Lower leg skin (tissue), 4 donors: ENCODE measurements at regions not wholly inside any gene's neighbourhood (a gene's known extent, or its start where the extent isn't known, plus 50 kb on each side); places are given as distances from the start of the nearest gene placed in this dataset.
"Not testable (repeated sequence)": the region's sequence is repeated elsewhere in the genome, so short reads cannot be mapped to it uniquely, and the experiment has no call there.

ENCODE experiments used
- DNase-seq, 2 donors: peaks; one replicate each; pipeline ENCODE4 v3.0.0-alpha.2; 2019; ENCODE audit warnings: low spot score in 2 of 2
- H3K4me3 ChIP-seq: fragments of 200-600 bp; sonication (generic); 2 replicates; pipeline ENCODE4 v1.5.1; 2017; ENCODE audit warnings: mild to moderate bottlenecking, low read depth; ENCODE audit not compliant: poor library complexity, severe bottlenecking
- POLR2A ChIP-seq, 2 donors: fragments of 450-650 bp; IDR thresholded peaks; one replicate each; pipeline ENCODE4 v1.6.1; 2016 to 2017; ENCODE audit warnings: antibody characterized with exemption in 2 of 2, mild to moderate bottlenecking in 1 of 2, moderate library complexity in 1 of 2
- WGBS, 2 donors: methylation state at CpG; one replicate each; pipeline ENCODE4 v1.1.5; 2018; 5-methylcytosine and 5-hydroxymethylcytosine counted together
- intact Hi-C: fragments of 100-400 bp; cut with DNase I; formaldehyde crosslinking; loops from one replicate; pipeline ENCODE4 v1.15.0; 2023; ENCODE audit warnings: low total_unique reads
- TF ChIP-seq, protein P1 (sequence below), 3 donors: fragments of 450-650 bp; IDR thresholded peaks; one replicate each; pipeline ENCODE4 v1.5.1; 2016; ENCODE audit warnings: antibody characterized with exemption in 3 of 3, mild to moderate bottlenecking in 3 of 3, moderate library complexity in 2 of 3

DNA sequence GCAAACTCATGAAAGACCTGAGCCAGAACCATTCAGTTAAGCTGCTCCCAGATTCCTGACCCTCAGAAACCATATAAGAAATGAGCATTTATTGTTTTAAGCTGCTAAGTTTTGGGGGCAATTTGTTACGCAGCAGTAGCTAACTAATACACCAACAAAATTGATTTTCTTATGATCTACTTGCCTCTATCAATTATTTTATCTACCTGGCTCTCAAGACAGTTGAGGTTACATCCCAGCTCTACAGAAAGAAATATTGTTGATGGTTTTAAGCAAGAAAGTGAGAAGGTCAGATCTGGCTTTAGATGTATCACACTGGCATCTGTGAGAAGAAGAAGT lies 103.1 kb upstream of the MDM1 start:
- TF ChIP-seq, protein P1, sequence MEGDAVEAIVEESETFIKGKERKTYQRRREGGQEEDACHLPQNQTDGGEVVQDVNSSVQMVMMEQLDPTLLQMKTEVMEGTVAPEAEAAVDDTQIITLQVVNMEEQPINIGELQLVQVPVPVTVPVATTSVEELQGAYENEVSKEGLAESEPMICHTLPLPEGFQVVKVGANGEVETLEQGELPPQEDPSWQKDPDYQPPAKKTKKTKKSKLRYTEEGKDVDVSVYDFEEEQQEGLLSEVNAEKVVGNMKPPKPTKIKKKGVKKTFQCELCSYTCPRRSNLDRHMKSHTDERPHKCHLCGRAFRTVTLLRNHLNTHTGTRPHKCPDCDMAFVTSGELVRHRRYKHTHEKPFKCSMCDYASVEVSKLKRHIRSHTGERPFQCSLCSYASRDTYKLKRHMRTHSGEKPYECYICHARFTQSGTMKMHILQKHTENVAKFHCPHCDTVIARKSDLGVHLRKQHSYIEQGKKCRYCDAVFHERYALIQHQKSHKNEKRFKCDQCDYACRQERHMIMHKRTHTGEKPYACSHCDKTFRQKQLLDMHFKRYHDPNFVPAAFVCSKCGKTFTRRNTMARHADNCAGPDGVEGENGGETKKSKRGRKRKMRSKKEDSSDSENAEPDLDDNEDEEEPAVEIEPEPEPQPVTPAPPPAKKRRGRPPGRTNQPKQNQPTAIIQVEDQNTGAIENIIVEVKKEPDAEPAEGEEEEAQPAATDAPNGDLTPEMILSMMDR (IDR thresholded peaks at IDR 0.05): no peak
- TF ChIP-seq POLR2A (IDR thresholded peaks at IDR 0.05): no peak
- WGBS, 2 donors: 100% methylated on average over 1 of the region's 1 CpG
- intact Hi-C loops: no loop called here
- H3K4me3 ChIP-seq: no peak overlapping the region
- no peak for DNase-seq

DNA sequence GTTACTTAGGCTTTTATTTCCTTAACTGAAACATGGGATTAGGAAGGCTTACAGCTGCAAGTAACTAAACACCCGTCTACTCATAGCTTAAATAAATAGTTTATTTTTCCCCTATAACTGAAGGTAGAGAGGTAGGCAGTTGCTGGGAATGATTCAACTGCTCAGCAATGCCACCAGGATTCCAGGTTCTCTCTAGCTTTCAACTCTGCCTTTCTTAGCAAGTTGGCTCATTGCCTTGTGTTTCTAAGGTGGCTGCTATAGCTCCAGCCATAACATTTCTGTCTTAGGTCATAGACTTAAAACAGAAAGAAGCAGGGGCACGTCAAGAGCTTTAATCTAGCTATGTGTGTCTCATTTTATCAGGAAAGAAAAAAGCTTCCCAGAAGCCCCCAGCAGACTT lies 103.7 kb upstream of the MDM1 start:
- DNase-seq: no peak
- 72 to 80% methylated on average over 2 of the region's 2 CpGs for WGBS, 2 donors
- intact Hi-C loops: no loop called here
- H3K4me3 ChIP-seq: no peak overlapping the region
- TF ChIP-seq POLR2A (IDR thresholded peaks at IDR 0.05): no peak
- TF ChIP-seq, protein P1 (IDR thresholded peaks at IDR 0.05): no peak

DNA sequence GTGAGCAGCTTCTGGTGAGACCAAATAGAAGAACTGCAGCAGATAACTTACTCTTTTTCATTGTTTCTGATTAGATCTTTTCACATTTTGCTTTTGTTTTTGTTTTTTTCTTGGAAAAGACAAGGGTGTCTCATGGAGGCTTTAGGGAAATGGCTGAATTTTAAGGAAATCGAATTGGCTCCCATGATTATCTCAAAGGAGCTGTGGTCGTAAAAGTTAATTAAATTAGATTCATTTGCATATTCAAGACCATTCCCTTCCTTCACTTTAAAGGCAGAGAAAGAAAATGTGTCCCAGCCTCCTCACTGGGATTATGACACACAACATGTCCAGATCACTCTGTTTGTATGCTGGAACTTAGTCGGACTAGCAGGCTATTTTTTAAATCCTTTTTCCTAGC lies 106.4 kb upstream of the MDM1 start:
- TF ChIP-seq POLR2A (IDR thresholded peaks at IDR 0.05): no peak
- TF ChIP-seq, protein P1 (IDR thresholded peaks at IDR 0.05): no peak
- H3K4me3 ChIP-seq: no peak overlapping the region
- DNase-seq: no peak
- intact Hi-C loops: no loop called here
- WGBS, 2 donors: 79 to 87% methylated on average over 3 of the region's 3 CpGs

DNA sequence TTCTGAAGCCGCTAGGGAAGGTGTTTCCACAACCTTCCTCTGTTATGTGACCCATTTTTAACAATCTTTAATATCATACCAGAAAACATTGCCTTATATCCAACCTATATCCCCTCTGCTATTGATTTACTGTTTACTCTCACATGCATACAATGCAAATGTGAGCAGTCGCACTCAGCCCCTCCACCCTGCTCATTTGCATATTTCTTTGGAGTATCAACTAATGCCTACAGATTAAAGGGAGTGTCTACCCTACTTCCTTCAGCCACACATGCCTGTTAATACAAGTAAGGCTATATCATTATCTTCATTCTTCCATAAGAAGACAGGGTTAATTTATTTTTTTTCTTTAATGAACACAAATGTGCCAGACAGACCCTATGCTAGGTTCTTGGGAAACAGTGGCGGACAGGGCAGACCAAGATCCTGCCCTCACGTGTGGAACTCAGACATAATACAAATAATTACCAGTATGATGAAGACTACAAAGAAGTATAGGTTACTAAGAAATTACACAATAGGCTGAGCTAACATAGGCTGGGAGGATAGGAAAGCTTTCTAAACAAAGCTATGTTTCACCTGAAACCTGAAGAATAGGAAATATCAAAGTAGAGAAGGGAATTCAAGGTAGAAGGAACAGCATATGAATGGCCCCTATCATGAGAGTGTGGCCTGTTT lies 107.3 kb upstream of the MDM1 start:
- no peak overlapping the region for H3K4me3 ChIP-seq
- no peak for DNase-seq
- TF ChIP-seq POLR2A (IDR thresholded peaks at IDR 0.05): no peak
- TF ChIP-seq, protein P1 (IDR thresholded peaks at IDR 0.05): no peak
- intact Hi-C loops: no loop called here
- 82 to 88% methylated on average over 4 of the region's 4 CpGs for WGBS, 2 donors

DNA sequence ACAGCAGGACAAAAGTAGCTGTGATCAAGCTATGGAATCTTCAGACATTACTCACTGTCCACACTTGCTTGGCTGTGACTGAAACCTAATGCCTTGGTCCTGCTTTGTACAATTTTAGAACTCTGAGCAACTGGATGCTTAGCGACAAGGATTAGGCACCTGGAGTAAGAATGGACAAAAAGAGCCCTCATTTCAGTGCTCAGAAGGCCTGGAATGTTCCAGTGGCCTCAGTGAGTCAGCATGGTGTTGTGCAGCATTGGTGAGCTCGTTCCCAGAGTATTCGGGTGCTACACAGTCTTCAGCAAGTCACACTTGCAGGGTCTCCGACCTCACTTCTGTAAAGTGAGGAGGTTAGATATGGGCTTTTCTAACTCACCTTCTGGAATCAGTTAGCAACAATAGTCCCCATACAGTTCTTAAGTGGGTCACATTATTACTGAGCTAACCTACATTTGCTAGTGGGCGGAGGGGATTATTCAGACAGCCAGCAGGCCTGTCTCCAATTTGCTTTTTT lies 108.0 kb upstream of the MDM1 start:
- DNase-seq: no peak
- 67 to 80% methylated on average over 5 of the region's 5 CpGs for WGBS, 2 donors
- intact Hi-C loops: no loop called here
- H3K4me3 ChIP-seq: no peak overlapping the region
- TF ChIP-seq POLR2A (IDR thresholded peaks at IDR 0.05): no peak
- TF ChIP-seq, protein P1 (IDR thresholded peaks at IDR 0.05): no peak

DNA sequence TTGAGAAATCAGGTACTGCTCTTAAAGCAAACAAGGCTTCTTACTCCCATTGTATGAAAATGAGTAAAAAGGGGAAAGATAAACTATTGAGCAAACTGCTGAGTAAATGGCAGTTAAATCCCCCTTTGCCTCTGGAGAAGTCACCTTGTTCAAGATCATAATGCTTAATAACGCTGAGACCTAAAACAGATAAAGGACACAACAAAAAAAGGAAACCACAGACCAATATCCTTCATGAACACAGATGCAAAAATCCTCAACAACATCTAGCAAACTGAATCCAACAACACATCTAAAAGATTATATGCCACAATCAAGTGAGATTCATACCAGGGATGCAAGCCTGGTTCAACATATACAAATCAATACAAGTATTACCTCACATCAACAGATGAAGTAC lies 109.0 kb upstream of the MDM1 start:
- no peak overlapping the region for H3K4me3 ChIP-seq
- WGBS, 2 donors: 94 to 97% methylated on average over 1 of the region's 1 CpG
- intact Hi-C loops: no loop called here
- DNase-seq: no peak
- TF ChIP-seq POLR2A (IDR thresholded peaks at IDR 0.05): no peak
- TF ChIP-seq, protein P1 (IDR thresholded peaks at IDR 0.05): no peak

DNA sequence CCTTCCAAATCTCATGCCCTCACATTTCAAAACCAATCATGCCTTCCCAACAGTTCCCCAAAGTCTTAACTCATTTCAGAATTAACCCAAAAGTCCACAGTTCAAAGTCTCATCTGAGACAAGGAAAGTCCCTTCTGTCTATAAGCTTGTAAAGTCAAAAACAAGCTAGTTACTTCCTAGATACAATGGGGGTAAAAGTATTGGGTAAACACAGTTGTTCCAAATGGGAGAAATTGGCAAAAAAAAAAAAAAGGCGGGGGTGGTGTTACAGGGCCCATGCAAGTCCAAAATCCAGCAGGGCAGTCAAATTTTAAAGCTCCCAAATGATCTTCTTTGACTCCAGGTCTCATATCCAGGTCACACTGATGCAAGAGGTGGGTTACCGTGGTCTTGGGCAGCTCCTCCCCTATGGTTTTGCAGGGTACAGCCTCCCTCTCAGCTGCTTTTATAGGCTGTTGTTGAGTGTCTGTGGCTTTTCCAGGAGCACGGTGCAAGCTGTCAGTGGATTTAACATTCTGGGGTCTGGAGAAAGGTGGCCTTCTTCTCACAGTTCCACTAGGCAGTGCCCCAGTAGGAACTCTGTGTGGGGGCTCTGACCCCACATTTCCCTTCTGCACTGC lies 110.3 kb upstream of the MDM1 start:
- H3K4me3 ChIP-seq, intact Hi-C loops, DNase-seq: not testable (repeated sequence)
- 92 to 94% methylated on average over 3 of the region's 3 CpGs for WGBS, 2 donors

DNA sequence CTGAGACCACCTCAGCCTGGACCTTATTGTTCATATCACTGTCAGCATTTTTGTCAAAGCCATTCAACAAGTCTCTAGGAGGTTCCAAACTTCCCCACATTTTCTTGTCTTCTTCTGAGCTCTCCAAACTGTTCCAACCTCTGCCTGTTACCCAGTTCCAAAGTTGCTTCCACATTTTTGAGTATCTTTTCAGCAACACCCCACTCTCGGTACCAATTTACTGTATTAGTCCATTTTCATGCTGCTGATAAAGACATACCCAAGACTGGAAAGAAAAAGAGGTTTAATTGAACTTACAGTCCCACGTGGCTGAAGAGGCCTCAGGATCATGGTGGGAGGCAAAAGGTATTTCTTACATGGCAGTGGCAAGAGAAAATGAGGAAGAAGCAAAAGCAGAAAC lies 111.5 kb upstream of the MDM1 start:
- DNase-seq, intact Hi-C loops, H3K4me3 ChIP-seq: not testable (repeated sequence)
- 86 to 95% methylated on average over 2 of the region's 2 CpGs for WGBS, 2 donors
